GM21367 (cell line): ENCODE measurements at regions not wholly inside any gene's neighbourhood (a gene's known extent, or its start where the extent isn't known, plus 50 kb on each side); places are given as distances from the start of the nearest gene placed in this dataset.

ENCODE experiments used
- ATAC-seq: cut with Tn5 transposase; IDR thresholded peaks from one replicate; pipeline ENCODE4 v1.9.1; 2021; ENCODE audit not compliant: unreplicated experiment

DNA sequence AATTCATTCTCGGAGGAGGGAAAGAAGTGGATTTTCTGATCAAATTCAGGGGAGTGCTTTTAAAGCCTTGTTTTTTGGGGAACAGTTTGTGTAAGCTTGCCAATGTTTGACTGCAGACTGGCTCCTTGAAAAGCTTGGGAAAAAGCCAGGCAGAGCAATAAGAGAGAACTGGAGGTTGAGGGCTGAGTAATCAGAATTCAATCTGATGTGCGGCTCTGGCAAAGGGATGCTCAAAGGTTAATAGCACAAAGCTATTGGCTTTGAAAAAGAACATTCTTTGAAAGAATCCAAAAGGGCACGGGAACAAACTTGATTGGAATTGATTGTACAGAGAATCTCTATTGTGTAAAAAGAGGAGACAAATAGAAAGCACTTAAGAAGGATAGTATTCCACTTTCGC, 279.3 kb downstream of the YTHDC2 start:
- no peak for ATAC-seq

DNA sequence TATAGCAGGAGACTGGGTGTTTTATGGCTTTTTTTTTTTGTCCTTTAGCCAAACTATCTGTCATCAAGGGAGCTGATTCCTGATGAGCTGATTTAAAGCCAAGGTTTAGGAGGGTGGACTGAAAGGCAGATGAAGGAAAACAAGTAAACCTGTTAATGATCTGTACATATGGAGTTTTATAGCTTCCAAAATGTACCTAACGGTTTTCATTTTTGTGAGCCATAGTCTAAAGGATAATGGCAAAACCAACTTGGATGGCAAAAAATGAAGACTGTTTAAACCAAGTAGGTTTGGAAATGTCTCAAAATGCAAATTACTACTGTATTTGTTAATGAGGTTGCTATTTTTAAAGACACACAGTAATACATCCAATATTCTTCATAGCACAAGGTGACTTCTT, 281.5 kb downstream of the YTHDC2 start:
- no peak for ATAC-seq

DNA sequence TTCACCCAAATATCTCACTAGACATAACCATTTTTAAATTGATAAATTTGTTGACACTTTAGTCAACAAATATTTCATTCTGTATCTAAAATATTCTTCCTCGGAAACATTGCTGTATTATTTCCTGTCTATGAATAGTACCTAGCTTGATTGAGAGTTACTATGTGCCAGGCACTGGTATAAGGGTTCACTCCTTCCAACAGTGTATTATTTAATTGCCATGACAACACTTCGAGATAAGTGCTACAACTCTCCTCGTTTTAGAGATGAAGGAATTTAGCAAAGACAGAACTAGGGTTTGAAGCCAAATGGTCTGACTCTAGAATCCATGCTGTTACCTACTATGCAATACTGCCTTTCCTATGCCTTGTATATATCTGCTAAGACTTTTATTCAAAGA, 287.2 kb downstream of the YTHDC2 start:
- no peak for ATAC-seq

DNA sequence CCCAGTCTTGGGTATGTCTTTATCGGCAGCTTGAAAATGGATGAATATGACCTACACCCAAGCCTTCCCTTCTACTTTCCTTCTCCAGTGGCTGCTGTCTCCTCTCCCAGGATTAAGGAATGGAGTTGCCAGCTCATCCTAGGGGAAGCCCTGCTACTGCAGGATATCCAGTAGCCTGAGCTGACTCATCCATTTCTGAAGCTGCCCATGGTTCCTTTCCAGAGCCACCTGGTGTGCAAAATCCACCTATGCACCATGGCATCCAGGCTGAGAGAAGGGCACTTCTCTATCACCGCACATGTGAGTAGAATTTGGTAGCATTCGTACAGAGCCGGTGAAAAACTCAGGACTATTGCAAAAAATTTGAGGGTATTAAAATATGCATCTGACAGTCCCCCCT, 290.8 kb downstream of the YTHDC2 start:
- ATAC-seq, result no peak

DNA sequence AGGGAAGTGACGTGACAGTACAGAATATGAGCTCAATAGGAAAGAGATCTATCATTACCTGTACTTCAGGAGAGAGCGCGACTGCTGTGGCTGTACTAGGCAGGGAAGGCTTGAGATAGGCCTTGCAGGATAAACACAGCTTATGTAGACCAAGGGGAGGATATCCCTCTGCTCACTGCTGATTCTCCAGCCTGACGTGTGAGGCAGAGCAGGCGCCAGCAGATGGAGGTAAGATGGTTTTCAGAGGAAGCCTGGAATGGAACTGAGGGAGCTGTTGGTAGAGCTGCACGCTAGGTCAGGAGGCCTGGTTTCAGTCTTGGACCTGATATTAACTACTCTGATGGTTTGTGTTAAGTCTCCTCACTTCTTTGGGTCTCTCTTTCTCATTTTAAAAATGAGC, 291.4 kb downstream of the YTHDC2 start:
- no peak for ATAC-seq

DNA sequence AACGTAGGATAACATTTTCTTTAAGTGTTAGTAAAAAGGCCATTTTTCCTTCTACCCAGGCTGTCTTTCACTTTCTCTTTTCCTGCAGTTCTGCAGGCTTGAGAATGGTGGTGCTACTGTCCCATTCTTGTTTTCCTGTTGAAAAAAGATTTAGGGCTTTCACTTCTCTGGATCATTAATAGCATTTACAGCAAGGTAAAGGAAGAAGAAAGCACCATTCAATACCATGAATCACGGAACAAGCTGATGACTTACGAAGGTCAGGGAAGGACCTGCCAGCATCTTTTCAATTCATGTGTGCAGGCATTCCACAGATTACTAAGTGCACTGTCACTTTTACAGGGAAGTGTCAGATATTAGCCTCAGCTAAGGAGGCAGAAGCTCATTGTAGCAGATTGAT, 292.8 kb downstream of the YTHDC2 start:
- ATAC-seq, result no peak

DNA sequence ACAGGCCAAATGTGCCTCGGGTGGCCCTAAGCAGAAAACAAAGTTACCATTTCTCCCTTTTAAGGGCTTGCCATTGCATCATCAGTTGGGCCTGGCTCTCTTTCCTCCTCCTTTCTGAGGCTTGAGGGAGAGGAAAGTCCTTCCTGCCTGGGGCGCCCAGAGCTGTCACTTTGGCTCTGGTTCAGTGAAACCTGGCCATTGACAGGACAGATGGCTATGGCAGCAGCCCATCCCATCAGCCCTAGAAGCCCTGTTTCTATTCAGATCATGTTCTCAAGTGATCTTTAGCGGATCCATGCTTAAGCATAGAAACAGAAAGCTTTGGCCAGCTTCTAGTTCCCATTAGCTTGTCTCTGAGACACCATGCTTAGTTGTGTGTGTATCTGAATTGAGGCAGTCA, 293.4 kb downstream of the YTHDC2 start:
- no peak for ATAC-seq

DNA sequence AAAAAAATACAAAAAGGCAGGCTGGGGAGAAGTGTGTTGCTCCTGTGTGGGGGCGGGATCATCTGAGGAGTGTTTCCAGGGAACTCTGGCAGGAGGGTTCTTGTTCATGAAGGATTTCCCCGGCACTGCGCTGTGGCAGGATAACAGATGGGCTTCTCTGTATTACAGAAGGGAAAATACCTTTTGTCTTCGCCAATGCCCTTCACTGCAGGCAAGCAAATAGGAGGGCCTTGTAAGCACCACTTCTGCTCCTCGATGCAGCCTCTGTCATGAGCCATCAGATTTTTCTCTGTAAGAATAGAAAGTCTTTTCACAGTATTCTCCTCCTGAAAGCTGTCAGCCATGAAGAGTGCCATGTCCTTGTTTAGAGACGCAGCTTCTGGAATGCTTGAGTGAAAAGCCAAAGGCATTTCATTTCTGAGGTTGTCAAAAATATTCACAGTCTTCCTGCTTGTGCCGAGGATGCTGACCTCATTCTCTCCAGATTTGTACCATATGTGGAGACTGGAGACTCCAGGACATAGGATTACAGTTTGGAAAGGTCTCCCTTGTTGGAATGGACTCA, 294.0 kb downstream of the YTHDC2 start:
- no peak for ATAC-seq

DNA sequence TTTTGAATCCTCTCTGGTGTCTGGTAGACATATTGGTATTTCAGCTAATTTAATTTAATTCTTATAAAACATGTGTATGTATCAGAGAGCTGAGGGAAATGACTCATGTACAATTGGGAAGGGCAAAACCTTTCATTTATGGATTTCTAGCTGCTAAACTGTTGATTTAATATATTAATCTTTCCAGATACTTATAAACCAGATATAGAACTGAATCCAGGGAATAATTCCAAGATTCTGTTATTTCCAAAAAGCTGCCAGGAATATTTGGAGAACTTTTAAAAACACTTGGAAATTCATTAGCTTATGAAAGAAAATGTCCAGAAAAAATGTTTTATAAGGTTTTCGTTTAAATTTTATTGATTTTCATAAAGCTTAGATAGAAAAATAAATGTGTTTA, 295.5 kb downstream of the YTHDC2 start:
- ATAC-seq, result no peak

DNA sequence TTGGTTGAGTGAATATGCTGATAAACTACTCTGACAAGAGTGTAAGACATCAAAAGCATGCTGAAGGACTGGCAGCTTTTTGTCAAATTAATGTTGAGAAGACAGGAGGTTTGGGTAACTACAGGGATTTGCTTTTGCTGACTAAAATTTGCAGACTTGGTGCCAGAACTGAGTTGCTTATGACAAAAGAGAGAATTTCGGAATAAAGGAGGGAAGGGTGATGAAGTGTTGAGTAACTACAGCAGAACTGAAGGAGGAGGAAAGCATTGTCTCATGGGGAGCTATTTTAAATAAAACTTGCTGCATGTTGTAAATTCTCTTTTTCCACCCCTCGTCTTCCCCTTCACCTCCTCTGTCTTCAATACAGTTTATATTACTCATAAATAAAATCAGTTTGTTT, 296.1 kb downstream of the YTHDC2 start:
- no peak for ATAC-seq

DNA sequence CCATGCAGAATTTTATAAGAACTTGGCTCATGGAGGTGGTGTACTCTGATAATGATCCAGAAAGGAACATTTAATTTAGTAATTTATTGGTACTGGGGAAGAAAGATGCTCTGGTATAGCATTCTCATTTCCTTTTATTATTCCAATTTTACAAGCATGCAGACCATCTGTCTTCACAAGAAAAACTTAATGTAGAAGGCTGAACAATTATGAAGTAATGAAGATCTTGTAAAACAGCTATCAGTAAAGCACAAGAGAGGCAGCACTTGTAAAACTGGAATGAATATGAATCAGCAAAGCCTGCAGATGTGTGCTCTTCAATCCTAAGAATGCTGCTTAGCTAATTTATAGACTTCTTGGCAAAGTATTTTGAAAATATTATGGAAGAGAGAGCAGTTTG, 300.0 kb downstream of the YTHDC2 start:
- no peak for ATAC-seq

DNA sequence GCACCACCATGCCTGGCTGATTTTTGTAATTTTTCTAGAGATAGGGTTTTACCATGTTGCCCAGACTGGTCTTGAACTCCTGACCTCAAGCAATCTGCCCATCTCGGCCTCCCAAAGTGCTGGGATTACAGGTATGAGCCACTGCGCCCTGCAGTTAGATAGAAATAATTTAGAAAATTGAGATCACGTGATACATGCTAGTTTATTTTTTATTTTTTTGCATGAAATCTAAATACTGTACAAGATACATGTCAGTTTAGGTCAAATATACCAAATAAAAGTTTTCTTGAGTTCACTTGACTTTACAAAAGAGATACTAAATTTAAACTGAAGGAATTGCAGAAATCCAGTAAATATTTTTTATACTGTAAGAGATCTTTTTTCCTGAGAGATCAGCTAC, 304.2 kb downstream of the YTHDC2 start:
- ATAC-seq, result no peak

DNA sequence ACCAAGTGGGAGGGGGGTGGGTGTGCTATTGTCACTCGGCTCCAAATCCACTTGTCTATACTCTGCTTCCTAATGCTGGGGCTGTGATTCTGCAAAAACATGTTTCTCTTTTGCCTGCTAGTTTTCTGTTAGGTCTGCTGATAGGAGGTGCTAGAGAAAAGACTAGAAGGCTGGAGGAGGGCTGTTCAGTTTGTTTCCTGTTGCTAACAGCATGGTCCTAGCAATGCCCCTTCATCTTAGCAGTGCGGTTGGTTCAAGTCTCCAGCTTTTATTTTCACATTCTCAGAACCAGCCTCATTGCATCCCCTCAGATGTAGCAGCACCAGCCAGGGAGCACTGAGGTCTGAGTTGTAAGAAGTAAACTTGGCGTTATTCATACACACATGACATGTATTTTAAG, 310.2 kb downstream of the YTHDC2 start:
- ATAC-seq, result no peak

DNA sequence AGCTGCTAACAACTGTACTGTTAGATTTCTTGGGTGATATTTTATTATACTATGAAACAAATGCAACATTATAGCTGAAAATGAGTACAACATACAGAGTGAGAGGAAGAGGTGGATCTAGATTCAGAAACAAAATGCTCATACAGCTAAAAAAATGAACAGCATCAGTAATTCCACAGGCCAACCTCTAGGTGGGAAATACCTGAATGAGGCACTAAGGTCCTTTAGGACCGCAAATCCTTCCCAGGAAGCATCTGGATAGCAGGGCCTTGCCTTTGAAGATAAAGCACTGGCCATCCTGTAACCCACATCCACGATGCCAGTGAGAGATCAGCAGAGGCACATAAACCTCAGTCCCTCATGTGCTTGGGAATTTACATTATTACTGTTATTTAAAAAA, 310.8 kb downstream of the YTHDC2 start:
- ATAC-seq, result no peak

DNA sequence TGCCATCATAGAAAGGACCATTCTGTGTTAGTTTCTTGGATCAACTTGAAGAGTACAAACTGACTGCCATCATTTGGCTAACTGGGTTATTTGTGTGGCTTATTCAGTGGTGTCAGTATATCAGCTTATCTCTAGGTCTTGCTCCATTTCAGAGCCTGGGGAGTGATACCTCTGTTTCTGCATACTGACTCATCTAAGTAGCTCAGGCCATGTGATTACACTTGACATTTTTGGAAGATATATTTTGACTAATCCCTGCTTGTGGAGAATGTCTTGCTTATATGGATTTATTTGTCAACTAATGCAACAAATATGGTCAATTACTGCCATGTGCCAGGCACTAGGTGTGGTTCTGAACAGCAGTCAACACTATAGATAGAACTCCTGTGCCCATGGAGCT, 311.7 kb downstream of the YTHDC2 start:
- no peak for ATAC-seq

DNA sequence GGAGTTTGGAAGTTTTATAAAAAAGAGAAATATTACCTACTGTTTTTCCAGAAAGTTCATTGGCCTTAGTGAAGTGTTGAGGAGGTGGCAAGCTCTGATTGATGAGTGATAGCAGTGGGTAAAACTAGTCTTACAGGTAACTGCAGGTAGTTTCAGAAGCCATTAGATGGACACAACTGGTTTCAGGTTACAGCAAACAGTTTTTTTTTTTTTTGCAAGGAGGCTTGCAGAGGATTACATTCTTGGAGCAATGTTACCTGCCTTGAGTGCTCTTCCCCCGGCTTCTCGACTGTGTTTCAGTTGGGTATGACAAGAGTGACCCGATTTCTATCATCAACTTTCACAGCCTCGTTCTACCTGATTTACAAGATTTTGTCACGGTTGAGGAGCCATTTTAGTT, 333.4 kb downstream of the YTHDC2 start:
- no peak for ATAC-seq

DNA sequence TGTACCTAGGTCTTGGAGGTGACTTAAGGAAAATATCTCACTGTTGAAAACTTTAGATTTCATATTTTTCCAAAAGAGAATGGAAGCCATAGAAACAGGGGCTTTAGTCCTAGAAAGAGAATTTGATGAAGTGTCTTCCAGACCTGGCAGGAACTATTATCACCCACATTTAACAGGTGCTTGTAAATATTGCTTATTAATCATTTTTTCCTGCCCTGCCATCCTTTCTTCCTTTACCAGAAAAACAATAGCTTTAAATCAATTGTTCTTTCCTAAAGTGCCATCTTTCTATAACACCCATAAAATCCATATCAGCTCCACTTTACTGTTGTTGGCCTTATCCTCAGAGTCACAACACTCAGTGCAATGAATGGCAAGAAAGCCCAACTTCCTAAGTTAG, 350.9 kb downstream of the YTHDC2 start:
- no peak for ATAC-seq

DNA sequence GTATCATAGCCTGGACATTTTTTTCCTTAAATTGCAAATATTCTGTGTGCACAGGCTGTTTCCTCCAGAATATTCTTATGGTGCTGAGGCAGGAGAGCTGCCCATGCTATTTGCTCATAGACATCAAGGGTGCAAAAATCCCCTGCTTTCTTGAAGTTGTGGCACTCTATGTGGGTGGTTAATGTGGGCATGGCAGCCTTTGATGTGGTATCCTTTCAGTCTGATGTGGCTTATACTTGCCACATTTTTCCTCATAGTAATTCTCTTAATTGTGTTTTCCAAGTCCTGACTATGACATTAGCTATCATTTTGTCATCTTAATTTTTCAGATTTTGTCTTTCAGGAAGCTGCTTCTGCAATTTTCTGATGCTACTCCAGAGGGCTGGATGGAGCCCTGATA, 353.3 kb downstream of the YTHDC2 start:
- no peak for ATAC-seq

DNA sequence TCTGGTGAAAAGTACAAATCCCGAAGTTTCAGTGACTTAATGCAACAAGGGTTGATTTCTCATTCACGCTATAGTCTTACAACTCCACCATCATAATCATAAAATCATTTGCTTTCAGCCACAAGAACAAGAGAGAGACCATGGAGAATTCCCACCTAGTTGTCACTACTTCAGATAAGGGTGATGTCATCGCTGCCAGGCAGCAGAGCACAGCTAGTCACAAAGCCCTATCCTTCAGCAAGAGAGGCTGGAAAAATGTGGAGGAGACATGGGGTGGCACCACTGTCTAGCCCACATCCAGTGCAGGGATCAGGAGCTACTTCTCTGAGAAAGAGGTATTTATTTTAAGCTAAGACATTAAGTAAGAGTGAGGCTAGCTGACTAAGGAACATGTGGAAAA, 356.1 kb downstream of the YTHDC2 start:
- ATAC-seq, result no peak

DNA sequence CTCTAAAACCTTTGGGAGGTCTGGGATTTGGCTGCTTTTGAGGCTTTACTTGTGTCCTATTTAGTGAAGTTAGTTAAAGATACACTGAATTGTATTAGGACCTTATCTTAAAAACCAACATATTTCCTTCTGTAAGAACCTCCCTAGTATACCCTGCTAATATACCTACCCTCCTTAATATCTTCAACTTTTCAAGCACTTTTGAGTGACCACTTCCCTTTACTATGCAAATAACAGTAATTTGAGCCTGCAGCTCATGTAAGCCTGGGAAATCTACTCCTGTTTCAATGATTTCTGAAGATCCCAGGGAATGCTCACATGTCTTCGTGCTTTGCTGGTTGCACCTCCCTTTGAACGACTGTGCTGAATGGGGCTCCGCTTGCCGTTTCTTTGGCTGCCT, 358.5 kb downstream of the YTHDC2 start:
- ATAC-seq, result no peak

DNA sequence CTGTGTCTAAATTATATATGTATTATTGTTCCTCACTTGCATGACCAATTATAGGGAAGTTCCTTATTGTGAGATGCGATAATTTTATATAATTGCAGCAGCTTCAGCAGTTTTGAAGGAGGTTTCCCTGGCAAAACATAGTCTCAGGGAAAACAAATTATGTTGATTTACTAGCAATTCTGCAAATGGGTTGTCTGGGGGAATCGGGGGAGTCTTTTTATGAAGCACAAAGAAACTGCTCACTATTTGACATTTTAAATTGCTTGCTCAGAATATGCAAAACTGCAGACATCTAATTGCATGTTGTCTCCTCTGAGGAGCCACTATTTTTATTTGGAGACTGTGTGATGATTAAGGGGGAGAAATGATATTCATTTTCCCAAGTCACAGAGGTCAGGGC, 361.6 kb downstream of the YTHDC2 start:
- no peak for ATAC-seq

DNA sequence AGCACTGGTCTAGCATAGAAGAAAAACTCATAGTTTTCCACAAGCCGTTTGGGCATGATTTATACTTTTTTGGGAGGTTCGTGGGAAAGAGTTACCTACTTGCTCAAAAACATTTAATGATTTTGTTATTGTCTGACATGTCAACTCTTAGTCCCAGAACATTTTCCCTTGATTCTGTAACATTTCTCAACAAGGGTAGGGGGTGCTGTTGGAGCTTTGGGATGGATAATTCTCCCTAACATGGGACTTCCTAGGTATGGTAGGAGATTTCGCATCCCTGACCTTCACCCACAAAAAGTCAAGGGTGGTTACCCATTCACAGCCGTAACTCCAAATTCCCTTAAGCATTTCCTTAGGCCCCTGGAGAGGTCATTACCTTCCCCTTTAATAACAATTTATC, 378.0 kb downstream of the YTHDC2 start:
- ATAC-seq, result no peak

DNA sequence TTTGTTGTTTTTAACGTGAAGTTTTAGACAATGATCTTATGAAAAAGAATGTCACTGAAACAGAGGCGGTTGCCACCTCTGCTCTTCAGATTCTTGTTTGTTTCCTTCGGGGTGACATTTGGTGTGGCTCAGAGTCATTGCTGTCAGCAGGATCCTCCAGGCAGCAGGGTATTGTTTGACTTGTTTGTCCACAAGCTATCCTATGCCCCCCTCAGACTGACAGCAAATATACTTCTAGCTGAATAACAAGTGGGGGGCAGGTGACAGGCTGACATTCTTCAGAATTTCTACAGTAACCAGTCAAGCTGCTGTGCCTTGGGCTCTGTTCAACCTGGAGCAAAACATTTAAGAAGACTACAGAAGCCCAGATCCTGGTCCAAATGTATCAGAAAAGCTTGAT, 383.3 kb downstream of the YTHDC2 start:
- ATAC-seq, result no peak

DNA sequence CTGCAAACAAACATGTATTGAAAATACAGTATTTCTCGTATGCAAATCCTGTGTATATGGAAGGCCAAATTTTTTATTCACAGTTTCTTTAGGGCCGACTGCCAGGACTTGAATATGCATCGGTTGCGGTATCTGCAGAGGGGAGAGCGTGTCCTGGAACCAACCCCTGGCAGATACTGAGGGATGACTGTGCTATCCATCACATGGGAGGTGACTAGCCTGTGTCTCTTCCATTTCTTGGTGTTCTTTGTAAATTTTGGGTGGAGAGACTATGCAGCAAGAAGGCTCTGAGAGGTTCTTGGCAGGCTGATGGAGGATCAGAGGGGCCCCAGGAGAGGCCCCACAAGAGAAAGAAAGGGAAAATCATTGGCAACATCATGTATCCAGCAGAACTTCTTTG, 384.3 kb downstream of the YTHDC2 start:
- ATAC-seq, result no peak
